ENCODE measurements at regions not wholly inside any gene's neighbourhood (a gene's known extent, or its start where the extent isn't known, plus 50 kb on each side); places are given as distances from the start of the nearest gene placed in this dataset.

GRCh38 chr16:51085271-51085670 lies 65.8 kb downstream of the SALL1 start:
- 85 to 87% methylated on average over 3 of the region's 4 CpGs for WGBS, 2 experiments (ENCODE audit: insufficient coverage in 1 of 2, insufficient read length in 1 of 2)

GRCh38 chr16:51084074-51084928 lies 66.8 kb downstream of the SALL1 start:
- no peaks in the 10 kb centered on the region for H3K9me3 Mint-ChIP-seq
- peak; percentile 34 for TF ChIP-seq CTCF (conservative IDR thresholded peaks at IDR 0.05)
- 69 to 80% methylated on average over 1 to 3 of the region's 3 CpGs for WGBS, 2 experiments (ENCODE audit: insufficient coverage in 1 of 2, insufficient read length in 1 of 2)
- H3K4me1 Mint-ChIP-seq, result peaks cover 14% of the 10 kb centered on the region
- Histone ChIP-seq H3K27me3 (ENCODE audit: control insufficient read depth, insufficient read depth, low read length, poor library complexity, severe bottlenecking) (peaks cover 16% of the 10 kb centered on the region), H3K27ac (ENCODE audit: low read depth, low read length) (no peak overlapping the region), H3K4me1 (ENCODE audit: control insufficient read depth, insufficient read depth, low read length) (no peaks in the 10 kb centered on the region), H3K36me3 (ENCODE audit: control insufficient read depth, insufficient read depth, low read length) (no peaks in the 10 kb centered on the region), H3K9me3 (ENCODE audit: control insufficient read depth, low read length) (no peaks in the 10 kb centered on the region), H3K4me3 (ENCODE audit: low read length) (no peak overlapping the region), H3K9ac (ENCODE audit: extremely low read depth, low read length, poor library complexity, severe bottlenecking) (no peak overlapping the region)
- peaks cover 37% of the 10 kb centered on the region for H3K27me3 Mint-ChIP-seq (ENCODE audit: insufficient read depth)
- H3K4me3 Mint-ChIP-seq, result no peak overlapping the region
- peak; percentile 60 for DNase-seq
- no peaks in the 10 kb centered on the region for H3K36me3 Mint-ChIP-seq (ENCODE audit: low read depth)
- H3K27ac Mint-ChIP-seq, result no peak overlapping the region

More at GRCh38 chr16:51085271-51085670, 65.8 kb downstream of the SALL1 start:
- Histone ChIP-seq H3K27ac (ENCODE audit: low read depth, low read length) (no peak overlapping the region), H3K9me3 (ENCODE audit: control insufficient read depth, low read length) (no peaks in the 10 kb centered on the region), H3K27me3 (ENCODE audit: control insufficient read depth, insufficient read depth, low read length, poor library complexity, severe bottlenecking) (peaks cover 21% of the 10 kb centered on the region), H3K4me1 (ENCODE audit: control insufficient read depth, insufficient read depth, low read length) (no peaks in the 10 kb centered on the region), H3K4me3 (ENCODE audit: low read length) (no peak overlapping the region), H3K36me3 (ENCODE audit: control insufficient read depth, insufficient read depth, low read length) (no peaks in the 10 kb centered on the region), H3K9ac (ENCODE audit: extremely low read depth, low read length, poor library complexity, severe bottlenecking) (no peak overlapping the region)
- Mint-ChIP-seq H3K4me3 (no peak overlapping the region), H3K9me3 (no peaks in the 10 kb centered on the region), H3K4me1 (peaks cover 14% of the 10 kb centered on the region), H3K27me3 (ENCODE audit: insufficient read depth) (peaks cover 45% of the 10 kb centered on the region), H3K36me3 (ENCODE audit: low read depth) (no peaks in the 10 kb centered on the region), H3K27ac (no peak overlapping the region)
- no peak for TF ChIP-seq CTCF (conservative IDR thresholded peaks at IDR 0.05)
- no peak for DNase-seq

- Mint-ChIP-seq H3K4me3 (no peak overlapping the region), H3K9me3 (no peaks in the 10 kb centered on the region), H3K27ac (no peak overlapping the region), H3K36me3 (ENCODE audit: low read depth) (no peaks in the 10 kb centered on the region), H3K4me1 (no peaks in the 10 kb centered on the region), H3K27me3 (ENCODE audit: insufficient read depth) (peaks cover 35% of the 10 kb centered on the region)
- no peak for DNase-seq
- no peak overlapping the region for H3K27ac ChIP-seq (ENCODE audit: low read depth, low read length)
- H3K27me3 ChIP-seq (ENCODE audit: control insufficient read depth, insufficient read depth, low read length, poor library complexity, severe bottlenecking), result peaks cover 10% of the 10 kb centered on the region
- H3K9me3 ChIP-seq (ENCODE audit: control insufficient read depth, low read length), result no peaks in the 10 kb centered on the region
- WGBS, 2 experiments (ENCODE audit: insufficient coverage in 1 of 2, insufficient read length in 1 of 2), result 69 to 82% methylated on average over 2 to 4 of the region's 4 CpGs
- no peaks in the 10 kb centered on the region for H3K36me3 ChIP-seq (ENCODE audit: control insufficient read depth, insufficient read depth, low read length)
- no peak overlapping the region for H3K9ac ChIP-seq (ENCODE audit: extremely low read depth, low read length, poor library complexity, severe bottlenecking)
- H3K4me3 ChIP-seq (ENCODE audit: low read length), result no peak overlapping the region
- no peaks in the 10 kb centered on the region for H3K4me1 ChIP-seq (ENCODE audit: control insufficient read depth, insufficient read depth, low read length)
- TF ChIP-seq CTCF (conservative IDR thresholded peaks at IDR 0.05), result no peak
Observed at GRCh38 chr16:51072591-51072990, 78.5 kb downstream of the SALL1 start.
